ENCODE measurements at regions not wholly inside any gene's neighbourhood (a gene's known extent, or its start where the extent isn't known, plus 50 kb on each side); places are given as distances from the start of the nearest gene placed in this dataset.

GRCh38 chr1:207962716-207963426 lies 51.9 kb upstream of the CD34 start:
- TF ChIP-seq POLR2AphosphoS5 (IDR thresholded peaks at IDR 0.05; ENCODE audit: low read depth, low read length), result no peak
- no peak for TF ChIP-seq SIN3A (IDR thresholded peaks at IDR 0.05; ENCODE audit: borderline replicate concordance, insufficient read depth, low read length)
- no peak for TF ChIP-seq TAF1 (IDR thresholded peaks at IDR 0.05; ENCODE audit: borderline replicate concordance, insufficient read depth, low read length)

All from PFSK-1 (cell line).